Esophagus muscularis mucosa (tissue), 3 donors: ENCODE measurements at regions not wholly inside any gene's neighbourhood (a gene's known extent, or its start where the extent isn't known, plus 50 kb on each side); places are given as distances from the start of the nearest gene placed in this dataset.

Experiments used
- CTCF ChIP-seq, 3 experiments: fragments of 200-600 bp in 2 of 3; fragments of 450-650 bp in 1 of 3; sonication (generic) in 2 of 3; IDR thresholded peaks; one replicate each; pipeline ENCODE4 v1.5.1; 2017 to 2019; ENCODE audit warnings: antibody characterized with exemption in 3 of 3, mild to moderate bottlenecking in 2 of 3, moderate library complexity in 1 of 3
- POLR2A ChIP-seq: fragments of 450-650 bp; IDR thresholded peaks from one replicate; pipeline ENCODE4 v1.6.1; 2017; ENCODE audit warnings: antibody characterized with exemption, moderate library complexity, mild to moderate bottlenecking, low read depth
- POLR2AphosphoS5 ChIP-seq, 2 donors: sonication (generic); formaldehyde crosslinking; IDR thresholded peaks; one replicate each; pipeline ENCODE4 v1.6.1; 2017; ENCODE audit warnings: antibody characterized with exemption in 2 of 2

- TF ChIP-seq CTCF (IDR thresholded peaks at IDR 0.05) (no peak), POLR2AphosphoS5 (IDR thresholded peaks at IDR 0.05) (no peak), POLR2A (no peak)
Measured at GRCh38 chr4:23967281-23967680, 77.4 kb upstream of the PPARGC1A start.
